ENCODE measurements at regions not wholly inside any gene's neighbourhood (a gene's known extent, or its start where the extent isn't known, plus 50 kb on each side); places are given as distances from the start of the nearest gene placed in this dataset.

GRCh38 chr12:111130336-111130735 is 210.0 kb upstream of the MYL2 start:
- TF ChIP-seq, protein P1, sequence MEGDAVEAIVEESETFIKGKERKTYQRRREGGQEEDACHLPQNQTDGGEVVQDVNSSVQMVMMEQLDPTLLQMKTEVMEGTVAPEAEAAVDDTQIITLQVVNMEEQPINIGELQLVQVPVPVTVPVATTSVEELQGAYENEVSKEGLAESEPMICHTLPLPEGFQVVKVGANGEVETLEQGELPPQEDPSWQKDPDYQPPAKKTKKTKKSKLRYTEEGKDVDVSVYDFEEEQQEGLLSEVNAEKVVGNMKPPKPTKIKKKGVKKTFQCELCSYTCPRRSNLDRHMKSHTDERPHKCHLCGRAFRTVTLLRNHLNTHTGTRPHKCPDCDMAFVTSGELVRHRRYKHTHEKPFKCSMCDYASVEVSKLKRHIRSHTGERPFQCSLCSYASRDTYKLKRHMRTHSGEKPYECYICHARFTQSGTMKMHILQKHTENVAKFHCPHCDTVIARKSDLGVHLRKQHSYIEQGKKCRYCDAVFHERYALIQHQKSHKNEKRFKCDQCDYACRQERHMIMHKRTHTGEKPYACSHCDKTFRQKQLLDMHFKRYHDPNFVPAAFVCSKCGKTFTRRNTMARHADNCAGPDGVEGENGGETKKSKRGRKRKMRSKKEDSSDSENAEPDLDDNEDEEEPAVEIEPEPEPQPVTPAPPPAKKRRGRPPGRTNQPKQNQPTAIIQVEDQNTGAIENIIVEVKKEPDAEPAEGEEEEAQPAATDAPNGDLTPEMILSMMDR (IDR thresholded peaks at IDR 0.05; ENCODE audit: insufficient read depth, low read depth, low read length), result no peak
- CTCF ChIA-PET, result no interaction called here
- H3K4me3 ChIP-seq (ENCODE audit: low read depth, low read length), result no peak overlapping the region
- H3K36me3 ChIP-seq (ENCODE audit: control insufficient read depth, insufficient read depth, low read length), result no peaks in the 10 kb centered on the region
- H3K27me3 ChIP-seq (ENCODE audit: control insufficient read depth, insufficient read depth, low read length), result no peaks in the 10 kb centered on the region
- no peak for DNase-seq (ENCODE audit: low read depth)
- POLR2A ChIA-PET, result no interaction called here

DNA sequence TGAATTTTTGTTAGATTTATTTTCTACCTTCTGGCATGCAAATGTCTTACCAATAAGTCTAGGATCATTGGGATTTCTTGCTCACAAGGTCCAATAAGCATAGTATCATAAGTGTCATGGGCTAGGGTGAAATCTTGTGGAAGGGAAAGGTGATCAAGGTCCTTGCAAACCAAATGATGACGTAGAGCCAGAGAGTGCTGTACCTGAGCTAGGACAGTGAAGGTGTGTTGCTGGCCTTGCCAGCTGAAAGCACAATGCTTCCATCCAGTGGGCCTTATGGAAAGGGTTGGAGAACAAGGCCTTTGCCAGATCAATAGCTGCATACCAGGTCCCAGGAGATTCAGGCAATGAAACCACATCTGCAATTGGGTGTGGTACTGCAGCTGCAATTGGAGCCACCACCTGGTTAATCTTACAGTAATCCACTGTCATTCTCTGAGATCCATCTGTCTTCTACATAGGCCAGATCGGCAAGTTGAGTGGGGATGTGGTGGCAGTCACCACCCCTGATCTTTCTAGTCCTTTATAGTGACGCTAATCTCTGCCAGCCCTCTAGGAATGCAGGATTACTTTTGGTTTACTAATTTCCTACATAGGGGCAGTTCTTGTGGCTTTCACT is 208.9 kb upstream of the MYL2 start:
- CTCF ChIA-PET, result no interaction called here
- Histone ChIP-seq H3K4me3 (ENCODE audit: low read depth, low read length) (no peak overlapping the region), H3K27me3 (ENCODE audit: control insufficient read depth, insufficient read depth, low read length) (no peaks in the 10 kb centered on the region), H3K36me3 (ENCODE audit: control insufficient read depth, insufficient read depth, low read length) (no peaks in the 10 kb centered on the region)
- TF ChIP-seq, protein P1 (IDR thresholded peaks at IDR 0.05; ENCODE audit: insufficient read depth, low read depth, low read length), result no peak
- POLR2A ChIA-PET, result no interaction called here
- no peak for DNase-seq (ENCODE audit: low read depth)

- POLR2A ChIA-PET, result no interaction called here
- Histone ChIP-seq H3K36me3 (ENCODE audit: control insufficient read depth, insufficient read depth, low read length) (no peaks in the 10 kb centered on the region), H3K27me3 (ENCODE audit: control insufficient read depth, insufficient read depth, low read length) (no peaks in the 10 kb centered on the region), H3K4me3 (ENCODE audit: low read depth, low read length) (no peak overlapping the region)
- TF ChIP-seq, protein P1 (IDR thresholded peaks at IDR 0.05; ENCODE audit: insufficient read depth, low read depth, low read length), result no peak
- DNase-seq (ENCODE audit: low read depth), result no peak
- CTCF ChIA-PET, result no interaction called here
Observed at GRCh38 chr12:111126331-111126730, 206.0 kb upstream of the MYL2 start.

DNA sequence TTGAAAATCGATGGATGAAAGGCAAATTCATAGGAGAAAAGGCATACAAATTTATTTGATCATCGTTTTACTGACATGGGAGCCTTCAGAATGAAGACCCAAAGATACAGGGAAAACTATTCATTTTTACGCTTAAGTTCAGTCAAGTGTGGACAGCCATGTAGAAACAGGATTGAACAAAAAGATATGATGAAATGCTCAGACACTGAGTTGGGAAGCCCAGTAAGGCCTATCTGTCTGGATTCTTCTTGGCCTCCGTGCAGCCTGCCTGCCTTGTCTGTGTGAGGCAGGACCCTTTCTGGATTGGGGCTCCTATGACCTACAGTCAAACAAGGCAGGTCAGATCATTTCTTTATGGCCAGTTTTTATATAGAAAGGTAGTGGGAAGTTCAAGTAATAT is 203.8 kb upstream of the MYL2 start:
- POLR2A ChIA-PET, result no interaction called here
- H3K4me3 ChIP-seq (ENCODE audit: low read depth, low read length), result no peak overlapping the region
- no peaks in the 10 kb centered on the region for H3K36me3 ChIP-seq (ENCODE audit: control insufficient read depth, insufficient read depth, low read length)
- CTCF ChIA-PET, result no interaction called here
- TF ChIP-seq, protein P1 (IDR thresholded peaks at IDR 0.05; ENCODE audit: insufficient read depth, low read depth, low read length), result no peak
- DNase-seq (ENCODE audit: low read depth), result no peak
- H3K27me3 ChIP-seq (ENCODE audit: control insufficient read depth, insufficient read depth, low read length), result no peaks in the 10 kb centered on the region

DNA sequence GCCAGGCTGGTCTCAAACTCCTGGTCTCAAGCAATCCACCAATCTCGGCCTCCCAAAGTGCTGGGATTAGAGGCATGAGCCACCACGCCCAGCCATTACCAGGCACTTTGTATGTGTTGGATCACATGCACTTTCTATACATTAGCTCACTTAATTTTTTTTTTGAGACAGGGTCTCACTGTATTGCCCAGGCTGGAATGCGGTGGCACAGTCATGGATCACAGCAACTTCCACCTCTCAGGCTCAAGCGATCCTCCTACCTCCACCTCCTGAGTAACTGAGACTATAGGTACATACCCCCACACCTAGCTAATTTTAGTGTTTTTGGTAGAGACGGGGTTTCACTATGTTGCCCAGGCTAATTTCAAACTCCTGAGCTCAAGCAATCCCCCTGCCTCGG is 203.0 kb upstream of the MYL2 start:
- POLR2A ChIA-PET, result no interaction called here
- H3K4me3 ChIP-seq (ENCODE audit: low read depth, low read length), result no peak overlapping the region
- TF ChIP-seq, protein P1 (IDR thresholded peaks at IDR 0.05; ENCODE audit: insufficient read depth, low read depth, low read length), result no peak
- no peak for DNase-seq (ENCODE audit: low read depth)
- H3K27me3 ChIP-seq (ENCODE audit: control insufficient read depth, insufficient read depth, low read length), result no peaks in the 10 kb centered on the region
- CTCF ChIA-PET, result no interaction called here
- no peaks in the 10 kb centered on the region for H3K36me3 ChIP-seq (ENCODE audit: control insufficient read depth, insufficient read depth, low read length)
